Osteoblast (primary cell): ENCODE measurements at regions not wholly inside any gene's neighbourhood (a gene's known extent, or its start where the extent isn't known, plus 50 kb on each side); places are given as distances from the start of the nearest gene placed in this dataset.

Source experiments
- DNase-seq: peaks from one replicate; pipeline ENCODE4 v3.0.0; 2011; ENCODE audit warnings: low spot score, mixed read lengths; ENCODE audit not compliant: insufficient read length; ENCODE audit errors: missing footprints
- H2AFZ ChIP-seq: 2 replicates; pipeline ENCODE4 v1.6.0; 2011; ENCODE audit warnings: mild to moderate bottlenecking, low read length
- H3K27ac ChIP-seq: 2 replicates; pipeline ENCODE4 v1.5.1; 2011; ENCODE audit warnings: mild to moderate bottlenecking, low read depth, low read length, moderate library complexity
- H3K27me3 ChIP-seq: 2 replicates; pipeline ENCODE4 v1.6.0; 2012; ENCODE audit warnings: mild to moderate bottlenecking, control low read depth, inconsistent platforms, low read length, moderate library complexity; ENCODE audit not compliant: insufficient read depth
- H3K36me3 ChIP-seq: 2 replicates; pipeline ENCODE4 v1.5.1; 2011; ENCODE audit warnings: mild to moderate bottlenecking, low read length, control low read depth, moderate library complexity; ENCODE audit not compliant: insufficient read depth
- H3K4me1 ChIP-seq: 2 replicates; pipeline ENCODE4 v1.5.1; 2011; ENCODE audit warnings: mild to moderate bottlenecking, low read length, control low read depth, moderate library complexity; ENCODE audit not compliant: insufficient read depth
- H3K4me2 ChIP-seq: 2 replicates; pipeline ENCODE4 v1.6.0; 2011; ENCODE audit warnings: mild to moderate bottlenecking, low read length; ENCODE audit not compliant: insufficient read depth
- H3K4me3 ChIP-seq: fragments of 200-600 bp; sonication (generic); 3 replicates; pipeline ENCODE4 v1.5.1; 2012; ENCODE audit warnings: mild to moderate bottlenecking, low read length, inconsistent platforms; ENCODE audit not compliant: insufficient read depth
- H3K79me2 ChIP-seq: 2 replicates; pipeline ENCODE4 v1.6.0; 2012; ENCODE audit warnings: mild to moderate bottlenecking, low read length, control low read depth, inconsistent platforms; ENCODE audit not compliant: insufficient read depth
- H3K9me3 ChIP-seq: 2 replicates; pipeline ENCODE4 v1.5.1; 2011; ENCODE audit warnings: low read depth, low read length, control low read depth
- H4K20me1 ChIP-seq: 2 replicates; pipeline ENCODE4 v1.6.0; 2012; ENCODE audit warnings: mild to moderate bottlenecking, low read length, control low read depth; ENCODE audit not compliant: insufficient read depth
- TF ChIP-seq, protein P1 (sequence below): IDR thresholded peaks from 2 replicates; pipeline ENCODE4 v1.5.1; 2011; ENCODE audit warnings: mild to moderate bottlenecking, low read depth, low read length, moderate library complexity; ENCODE audit errors: extremely low read depth

DNA sequence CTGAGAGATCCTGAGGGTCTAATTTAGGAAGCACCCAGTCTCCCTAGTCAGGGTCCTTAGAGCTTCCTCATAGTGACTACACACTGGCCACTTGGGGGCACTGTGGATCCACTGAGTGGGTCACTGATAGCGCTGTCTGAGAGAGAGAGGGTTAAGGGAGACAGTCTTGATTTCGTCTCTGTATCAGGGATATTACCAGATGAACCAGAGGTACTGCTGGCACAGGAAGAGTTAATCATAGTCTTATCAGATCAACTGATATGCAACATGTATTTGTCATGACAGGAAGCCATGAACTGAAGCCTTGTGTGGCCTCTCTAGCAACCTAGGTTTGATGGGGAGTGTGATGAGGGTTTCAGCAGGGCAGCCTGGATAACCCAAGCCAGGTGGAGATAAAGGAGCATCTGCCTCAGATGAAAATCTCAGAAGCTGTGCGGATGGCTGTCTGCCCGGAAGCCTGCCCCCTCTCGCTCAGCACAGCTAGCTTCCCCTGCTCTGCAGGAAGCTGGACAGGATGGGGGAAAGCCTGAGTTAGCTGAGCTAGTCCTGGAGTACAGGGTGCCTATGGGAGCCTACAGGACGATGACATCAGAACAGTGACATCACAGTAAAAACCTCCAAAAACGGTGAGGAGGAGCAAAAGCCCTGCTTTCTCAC, 214.0 kb upstream of the PRSS1 start:
- TF ChIP-seq, protein P1, sequence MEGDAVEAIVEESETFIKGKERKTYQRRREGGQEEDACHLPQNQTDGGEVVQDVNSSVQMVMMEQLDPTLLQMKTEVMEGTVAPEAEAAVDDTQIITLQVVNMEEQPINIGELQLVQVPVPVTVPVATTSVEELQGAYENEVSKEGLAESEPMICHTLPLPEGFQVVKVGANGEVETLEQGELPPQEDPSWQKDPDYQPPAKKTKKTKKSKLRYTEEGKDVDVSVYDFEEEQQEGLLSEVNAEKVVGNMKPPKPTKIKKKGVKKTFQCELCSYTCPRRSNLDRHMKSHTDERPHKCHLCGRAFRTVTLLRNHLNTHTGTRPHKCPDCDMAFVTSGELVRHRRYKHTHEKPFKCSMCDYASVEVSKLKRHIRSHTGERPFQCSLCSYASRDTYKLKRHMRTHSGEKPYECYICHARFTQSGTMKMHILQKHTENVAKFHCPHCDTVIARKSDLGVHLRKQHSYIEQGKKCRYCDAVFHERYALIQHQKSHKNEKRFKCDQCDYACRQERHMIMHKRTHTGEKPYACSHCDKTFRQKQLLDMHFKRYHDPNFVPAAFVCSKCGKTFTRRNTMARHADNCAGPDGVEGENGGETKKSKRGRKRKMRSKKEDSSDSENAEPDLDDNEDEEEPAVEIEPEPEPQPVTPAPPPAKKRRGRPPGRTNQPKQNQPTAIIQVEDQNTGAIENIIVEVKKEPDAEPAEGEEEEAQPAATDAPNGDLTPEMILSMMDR = peak; percentile 95
- Histone ChIP-seq H3K27ac (no peak overlapping the region), H3K4me3 (no peak overlapping the region)

DNA sequence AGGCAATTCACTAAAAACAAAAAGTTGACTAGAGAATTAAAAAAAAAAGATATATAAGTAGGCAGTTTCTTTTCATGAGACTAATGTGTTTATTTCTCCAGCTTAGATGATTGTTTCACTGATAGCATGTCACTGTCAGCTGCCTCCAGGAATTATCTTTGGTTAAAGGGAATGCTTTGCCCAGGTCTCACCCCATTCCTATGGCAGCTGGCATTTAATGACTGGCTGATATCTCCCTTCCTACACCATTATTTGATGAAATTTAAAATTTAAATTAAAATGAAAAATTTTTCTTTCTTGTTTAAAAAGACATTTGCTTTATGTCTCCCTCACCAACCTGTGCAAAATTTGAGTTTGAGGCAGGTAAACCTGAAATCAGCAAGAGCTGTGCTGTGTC, 214.5 kb upstream of the PRSS1 start:
- no peak for DNase-seq
- no peak overlapping the region for H3K4me2 ChIP-seq

More for the DNA sequence above, 214.0 kb upstream of the PRSS1 start:
- no peaks in the 10 kb centered on the region for H3K79me2 ChIP-seq
- H2AFZ ChIP-seq = peak overlapping the region; percentile 33
- DNase-seq = peak; percentile 80
- no peaks in the 10 kb centered on the region for H3K36me3 ChIP-seq
- no peaks in the 10 kb centered on the region for H3K27me3 ChIP-seq
- H4K20me1 ChIP-seq = no peaks in the 10 kb centered on the region
- H3K4me1 ChIP-seq = peaks cover 19% of the 10 kb centered on the region
- no peaks in the 10 kb centered on the region for H3K9me3 ChIP-seq
- H3K4me2 ChIP-seq = peak overlapping the region; percentile 70

GRCh38 chr7:142533920-142534319, 215.4 kb upstream of the PRSS1 start:
- Histone ChIP-seq H3K27ac (no peak overlapping the region), H3K9me3 (no peaks in the 10 kb centered on the region), H2AFZ (no peak overlapping the region), H3K27me3 (peaks cover 10% of the 10 kb centered on the region), H3K79me2 (no peaks in the 10 kb centered on the region), H4K20me1 (no peaks in the 10 kb centered on the region), H3K36me3 (no peaks in the 10 kb centered on the region), H3K4me2 (no peak overlapping the region), H3K4me1 (peaks cover 7% of the 10 kb centered on the region), H3K4me3 (no peak overlapping the region)
- no peak for DNase-seq
- TF ChIP-seq, protein P1 = no peak

More for the DNA sequence above, 214.5 kb upstream of the PRSS1 start:
- TF ChIP-seq, protein P1 = no peak
- peaks cover 2% of the 10 kb centered on the region for H3K27me3 ChIP-seq
- H4K20me1 ChIP-seq = no peaks in the 10 kb centered on the region
- H2AFZ ChIP-seq = no peak overlapping the region
- no peak overlapping the region for H3K4me3 ChIP-seq
- H3K27ac ChIP-seq = no peak overlapping the region
- no peaks in the 10 kb centered on the region for H3K9me3 ChIP-seq
- H3K79me2 ChIP-seq = no peaks in the 10 kb centered on the region
- H3K36me3 ChIP-seq = no peaks in the 10 kb centered on the region
- peaks cover 15% of the 10 kb centered on the region for H3K4me1 ChIP-seq

DNA sequence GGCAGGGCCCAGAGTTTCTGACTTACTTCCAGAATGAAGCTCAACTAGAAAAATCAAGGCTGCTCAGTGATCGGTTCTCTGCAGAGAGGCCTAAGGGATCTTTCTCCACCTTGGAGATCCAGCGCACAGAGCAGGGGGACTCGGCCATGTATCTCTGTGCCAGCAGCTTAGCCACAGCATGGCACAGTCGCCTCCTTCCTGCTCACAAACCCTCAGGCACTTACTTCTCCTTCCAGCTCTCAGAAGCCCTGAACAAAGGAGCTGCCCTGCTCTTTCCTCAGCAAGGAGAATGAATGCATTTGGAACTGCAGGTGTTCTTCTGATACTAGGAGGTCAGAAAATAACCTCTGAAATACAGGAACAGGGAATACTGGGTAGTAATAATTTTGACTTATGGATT, 219.7 kb upstream of the PRSS1 start:
- no peaks in the 10 kb centered on the region for H3K79me2 ChIP-seq
- H3K27ac ChIP-seq = no peak overlapping the region
- no peak overlapping the region for H3K4me3 ChIP-seq
- H3K4me2 ChIP-seq = no peak overlapping the region
- TF ChIP-seq, protein P1 = no peak
- no peaks in the 10 kb centered on the region for H3K9me3 ChIP-seq
- H3K4me1 ChIP-seq = no peaks in the 10 kb centered on the region
- no peaks in the 10 kb centered on the region for H4K20me1 ChIP-seq
- no peak for DNase-seq
- no peak overlapping the region for H2AFZ ChIP-seq
- H3K27me3 ChIP-seq = peaks cover 33% of the 10 kb centered on the region
- no peaks in the 10 kb centered on the region for H3K36me3 ChIP-seq
